Activated naive CD4-positive, alpha-beta T cell treated with anti-CD3 and anti-CD28 coated beads, Interleukin-2, amount 50 U/mL, for 24 hours (primary cell): ENCODE measurements at regions not wholly inside any gene's neighbourhood (a gene's known extent, or its start where the extent isn't known, plus 50 kb on each side); places are given as distances from the start of the nearest gene placed in this dataset.
"Not testable (repeated sequence)": the region's sequence is repeated elsewhere in the genome, so short reads cannot be mapped to it uniquely, and the experiment has no call there.

Experiments
- H3K27ac Mint-ChIP-seq: one replicate; pipeline ENCODE4 v1.8.0; 2021; ENCODE audit warnings: mild to moderate bottlenecking, mixed read lengths
- H3K27me3 Mint-ChIP-seq: one replicate; pipeline ENCODE4 v1.8.0; 2021; ENCODE audit warnings: mixed read lengths
- H3K36me3 Mint-ChIP-seq: one replicate; pipeline ENCODE4 v1.8.0; 2021; ENCODE audit warnings: mixed read lengths
- H3K4me1 Mint-ChIP-seq: one replicate; pipeline ENCODE4 v1.8.0; 2021; ENCODE audit warnings: mixed read lengths
- H3K4me3 Mint-ChIP-seq: one replicate; pipeline ENCODE4 v1.8.0; 2021; ENCODE audit warnings: mild to moderate bottlenecking, mixed read lengths
- H3K9me3 Mint-ChIP-seq: one replicate; pipeline ENCODE4 v1.8.0; 2021; ENCODE audit warnings: mixed read lengths

DNA sequence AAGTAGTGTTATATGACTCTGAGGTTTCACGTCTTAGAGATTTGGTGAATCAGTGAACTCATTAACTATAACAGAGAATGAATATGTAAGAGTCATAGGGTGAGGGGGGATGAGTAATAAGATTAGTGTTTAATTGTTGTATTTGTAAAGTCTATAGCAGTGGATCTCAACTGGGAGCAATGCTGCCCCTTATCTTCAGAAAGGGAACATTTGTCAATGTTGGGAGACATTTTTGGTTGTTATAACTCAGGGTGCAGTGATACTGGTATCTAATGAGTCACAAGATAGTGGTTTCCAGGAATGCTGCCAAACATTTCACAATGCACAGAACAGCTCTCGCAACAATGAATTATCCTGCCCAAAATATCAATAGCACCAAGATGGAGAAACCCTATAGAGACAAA is 1193.7 kb downstream of the GALC start:
- Mint-ChIP-seq H3K27ac (no peak overlapping the region), H3K4me1 (no peaks in the 10 kb centered on the region), H3K27me3 (no peaks in the 10 kb centered on the region), H3K36me3 (no peaks in the 10 kb centered on the region), H3K9me3 (no peaks in the 10 kb centered on the region), H3K4me3 (no peak overlapping the region)

DNA sequence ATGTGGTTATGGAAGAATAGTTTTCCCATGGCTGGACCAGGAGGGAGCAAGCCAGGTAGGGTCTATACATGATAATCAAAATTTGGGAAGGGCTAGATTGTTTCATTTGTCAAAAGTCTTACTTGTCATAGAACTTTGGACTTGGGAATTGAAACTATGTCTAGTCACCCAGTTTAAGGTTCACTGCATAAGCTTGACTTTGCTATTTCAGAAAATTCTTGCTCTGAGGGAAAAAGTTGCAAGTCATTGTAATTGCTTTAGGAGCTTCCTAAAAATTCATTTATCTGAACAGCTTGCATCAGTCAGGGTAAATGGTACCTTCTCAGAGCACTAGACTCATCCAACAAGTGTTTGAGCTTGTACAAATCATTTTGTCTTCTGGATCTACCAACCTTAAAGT is 1194.7 kb downstream of the GALC start:
- Mint-ChIP-seq H3K4me1 (no peaks in the 10 kb centered on the region), H3K36me3 (no peaks in the 10 kb centered on the region), H3K27ac (no peak overlapping the region), H3K4me3 (no peak overlapping the region), H3K27me3 (no peaks in the 10 kb centered on the region), H3K9me3 (peaks cover 1% of the 10 kb centered on the region)

DNA sequence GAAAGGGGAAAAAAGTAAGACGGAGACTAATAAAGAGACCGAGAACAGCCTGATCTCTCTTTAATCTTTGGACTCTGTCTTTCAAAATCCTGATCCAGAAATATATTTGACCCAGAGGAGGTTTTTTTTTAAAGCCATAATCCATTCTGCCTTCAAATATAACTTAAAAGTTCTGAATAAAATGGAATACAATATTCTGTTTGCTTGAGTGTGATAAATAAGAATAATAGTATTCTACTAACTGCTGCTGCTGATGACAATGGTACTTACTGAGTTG is 1196.0 kb downstream of the GALC start:
- no peak overlapping the region for H3K4me3 Mint-ChIP-seq
- H3K27me3 Mint-ChIP-seq: no peaks in the 10 kb centered on the region
- H3K4me1 Mint-ChIP-seq: no peaks in the 10 kb centered on the region
- no peak overlapping the region for H3K27ac Mint-ChIP-seq
- no peaks in the 10 kb centered on the region for H3K36me3 Mint-ChIP-seq
- H3K9me3 Mint-ChIP-seq: peaks cover 5% of the 10 kb centered on the region

DNA sequence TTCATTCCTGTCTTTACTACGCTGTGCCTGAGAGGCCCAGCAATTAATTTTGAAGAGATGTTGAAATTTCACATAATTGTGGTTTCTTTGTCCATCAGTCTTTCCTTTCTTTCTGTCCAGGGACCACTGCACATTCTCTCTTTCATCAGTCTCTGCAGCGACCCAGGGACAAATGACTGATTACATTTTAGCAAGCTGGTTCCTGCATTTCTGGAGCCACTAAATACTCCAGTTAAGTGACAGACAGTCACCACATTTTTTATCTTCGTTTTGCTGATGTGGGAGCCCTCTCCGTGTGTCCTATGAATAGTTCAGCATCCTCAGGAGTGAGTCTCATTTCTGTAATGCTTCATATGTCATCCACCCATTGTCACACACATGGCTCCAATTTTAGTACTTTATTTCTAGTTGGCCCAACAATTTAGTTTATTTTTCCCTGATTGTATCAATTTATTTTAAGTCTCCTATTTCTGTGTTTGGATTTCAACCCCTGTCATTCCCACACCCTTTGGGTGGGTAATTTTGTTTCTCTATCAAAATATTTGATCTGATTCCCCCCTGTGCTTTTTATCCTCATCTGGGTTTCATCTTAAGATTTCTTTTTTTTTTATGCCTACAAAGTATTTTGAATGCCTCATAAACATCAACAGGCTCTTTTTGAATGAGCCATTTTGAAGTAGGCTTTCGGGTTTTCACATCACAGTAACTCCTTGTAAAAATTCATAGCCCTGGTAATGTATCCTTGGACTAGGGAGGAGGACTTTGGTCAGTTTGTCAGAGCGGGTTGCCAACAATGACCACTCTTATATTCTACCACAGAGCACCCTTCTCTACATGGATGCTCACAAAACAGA is 1196.5 kb downstream of the GALC start:
- H3K36me3 Mint-ChIP-seq: no peaks in the 10 kb centered on the region
- no peak overlapping the region for H3K4me3 Mint-ChIP-seq
- H3K27me3 Mint-ChIP-seq: no peaks in the 10 kb centered on the region
- H3K4me1 Mint-ChIP-seq: no peaks in the 10 kb centered on the region
- H3K27ac Mint-ChIP-seq: no peak overlapping the region
- peaks cover 6% of the 10 kb centered on the region for H3K9me3 Mint-ChIP-seq

DNA sequence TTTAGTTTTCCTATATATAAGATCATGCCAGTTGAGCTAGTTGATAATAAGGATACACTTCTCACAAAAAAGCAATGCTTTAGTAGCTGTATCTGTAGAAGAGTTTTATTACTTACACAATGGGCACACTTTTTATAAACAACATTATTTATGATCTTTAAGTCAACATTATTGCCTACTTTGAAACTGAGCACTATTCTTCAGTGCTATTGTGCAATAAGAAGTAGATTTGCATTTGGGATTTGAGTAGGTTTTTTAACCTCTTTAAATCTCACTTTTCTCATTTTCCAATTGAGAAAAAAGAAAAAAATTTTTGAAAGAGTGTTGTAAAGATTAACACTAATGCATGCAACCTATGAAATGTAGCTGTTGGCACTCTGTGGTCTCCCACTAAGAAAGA is 1198.3 kb downstream of the GALC start:
- Mint-ChIP-seq H3K9me3 (peaks cover 10% of the 10 kb centered on the region), H3K36me3 (no peaks in the 10 kb centered on the region), H3K27me3 (no peaks in the 10 kb centered on the region), H3K27ac (no peak overlapping the region), H3K4me1 (no peaks in the 10 kb centered on the region), H3K4me3 (no peak overlapping the region)

DNA sequence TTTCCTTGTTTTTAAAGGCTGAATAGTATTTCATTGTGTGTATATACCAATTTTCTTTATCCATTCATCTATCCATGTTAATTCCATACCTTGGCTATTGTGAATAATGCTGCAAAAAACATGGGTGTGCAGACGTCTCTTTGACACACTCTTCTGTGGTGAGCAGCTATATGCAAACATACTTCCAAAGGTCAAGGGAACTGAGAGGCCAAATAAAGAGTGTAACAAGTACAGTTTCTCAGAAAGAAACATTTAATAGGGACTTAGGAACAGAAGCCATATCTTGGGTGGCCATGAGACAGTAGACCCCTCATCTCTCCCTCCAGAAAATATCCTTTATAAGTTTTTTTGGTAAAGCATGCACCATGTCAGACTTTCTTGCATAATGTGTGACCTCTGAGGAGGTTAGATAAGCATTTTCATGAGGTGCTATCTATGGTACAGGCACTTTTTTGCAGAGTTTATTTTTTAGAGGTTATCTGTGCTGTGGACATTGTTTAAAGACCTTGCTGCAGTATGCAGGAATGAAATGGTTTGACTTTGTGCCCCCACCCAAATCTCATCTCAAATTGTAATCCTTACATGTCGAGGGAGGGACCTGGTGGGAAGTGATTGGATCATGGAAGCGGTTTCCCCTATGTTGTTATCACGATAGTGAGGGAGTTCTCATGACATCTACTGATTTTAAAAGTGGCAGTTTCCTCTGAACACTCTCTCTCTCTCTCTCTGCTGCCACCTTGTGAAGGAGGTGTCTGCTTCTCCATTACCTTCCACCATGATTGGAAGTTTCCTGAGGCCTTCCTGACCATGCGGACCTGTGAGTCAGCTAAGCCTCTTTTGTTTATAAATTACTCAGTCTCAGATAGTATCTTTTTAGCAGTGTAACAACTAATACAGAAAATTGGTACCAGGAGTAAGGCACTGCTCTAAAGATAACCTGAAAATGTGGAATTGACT is 1202.3 kb downstream of the GALC start:
- no peaks in the 10 kb centered on the region for H3K27me3 Mint-ChIP-seq
- no peaks in the 10 kb centered on the region for H3K36me3 Mint-ChIP-seq
- H3K4me1 Mint-ChIP-seq: no peaks in the 10 kb centered on the region
- no peak overlapping the region for H3K4me3 Mint-ChIP-seq
- peaks cover 10% of the 10 kb centered on the region for H3K9me3 Mint-ChIP-seq
- H3K27ac Mint-ChIP-seq: no peak overlapping the region

DNA sequence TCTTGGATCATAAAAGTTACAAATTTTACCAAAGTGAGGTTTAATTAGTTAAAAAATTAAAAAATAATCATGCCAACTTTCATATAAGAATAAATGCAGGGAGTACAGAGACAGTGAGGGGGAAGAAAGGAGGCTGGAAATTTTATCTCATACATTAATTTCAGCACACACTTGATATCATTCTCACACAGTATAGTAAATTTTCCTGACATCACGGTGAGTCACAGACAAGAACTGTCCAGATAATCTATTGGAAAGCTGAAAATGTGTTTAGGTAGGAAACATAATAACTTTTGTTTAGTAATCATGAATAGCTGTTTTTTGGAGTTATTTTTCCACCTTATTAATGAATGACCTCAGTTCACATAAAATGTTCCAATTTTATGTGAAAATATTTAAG is 1204.8 kb downstream of the GALC start:
- H3K27me3 Mint-ChIP-seq: no peaks in the 10 kb centered on the region
- H3K4me1 Mint-ChIP-seq: no peaks in the 10 kb centered on the region
- H3K27ac Mint-ChIP-seq: no peak overlapping the region
- no peaks in the 10 kb centered on the region for H3K36me3 Mint-ChIP-seq
- H3K4me3 Mint-ChIP-seq: no peak overlapping the region
- peaks cover 8% of the 10 kb centered on the region for H3K9me3 Mint-ChIP-seq

DNA sequence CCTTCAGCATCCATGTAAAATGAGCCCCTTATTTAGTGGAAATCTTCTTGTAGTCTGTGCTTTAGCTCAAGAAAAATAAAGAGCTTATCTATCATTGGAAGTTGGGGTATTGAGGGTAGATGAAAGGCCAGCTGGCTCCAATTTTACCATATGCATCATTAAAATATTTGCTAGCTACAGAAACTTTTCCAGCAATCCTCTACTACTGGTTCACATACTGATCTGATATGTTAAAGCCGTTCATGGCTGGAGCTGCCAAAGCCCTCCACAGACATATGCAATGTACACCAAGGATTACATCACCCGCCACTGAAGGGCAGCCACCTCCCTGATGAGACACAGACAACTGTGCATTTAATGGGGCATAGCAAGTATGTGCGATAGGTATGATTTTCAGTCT is 1205.3 kb downstream of the GALC start:
- peaks cover 5% of the 10 kb centered on the region for H3K9me3 Mint-ChIP-seq
- H3K4me3 Mint-ChIP-seq: no peak overlapping the region
- H3K36me3 Mint-ChIP-seq: no peaks in the 10 kb centered on the region
- H3K27ac Mint-ChIP-seq: no peak overlapping the region
- no peaks in the 10 kb centered on the region for H3K27me3 Mint-ChIP-seq
- no peaks in the 10 kb centered on the region for H3K4me1 Mint-ChIP-seq

DNA sequence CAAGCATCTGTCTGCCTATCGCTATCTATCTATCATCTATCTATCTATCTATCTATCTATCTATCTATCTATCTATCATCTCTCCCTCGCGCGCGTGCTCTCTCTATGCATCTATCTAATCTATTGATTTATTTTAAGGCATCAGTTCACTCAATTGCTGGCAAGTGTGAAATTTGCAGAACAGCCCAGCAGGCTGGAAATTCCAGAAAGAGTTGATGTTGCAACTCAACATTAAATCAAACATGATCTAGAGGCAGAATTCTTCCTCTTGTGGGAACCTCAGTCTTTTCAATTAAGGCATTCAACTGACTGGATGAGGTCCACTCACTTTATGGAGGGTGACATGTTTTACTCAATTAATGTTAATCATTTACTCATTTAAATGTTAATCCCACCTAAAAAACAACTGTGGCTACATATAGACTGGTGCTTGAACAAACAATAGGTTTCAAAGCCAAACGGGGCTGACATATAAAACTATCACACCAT is 1210.8 kb downstream of the GALC start:
- Mint-ChIP-seq H3K36me3 (no peaks in the 10 kb centered on the region), H3K4me3 (no peak overlapping the region), H3K27ac (no peak overlapping the region), H3K4me1 (no peaks in the 10 kb centered on the region), H3K9me3 (peaks cover 6% of the 10 kb centered on the region), H3K27me3 (no peaks in the 10 kb centered on the region)

DNA sequence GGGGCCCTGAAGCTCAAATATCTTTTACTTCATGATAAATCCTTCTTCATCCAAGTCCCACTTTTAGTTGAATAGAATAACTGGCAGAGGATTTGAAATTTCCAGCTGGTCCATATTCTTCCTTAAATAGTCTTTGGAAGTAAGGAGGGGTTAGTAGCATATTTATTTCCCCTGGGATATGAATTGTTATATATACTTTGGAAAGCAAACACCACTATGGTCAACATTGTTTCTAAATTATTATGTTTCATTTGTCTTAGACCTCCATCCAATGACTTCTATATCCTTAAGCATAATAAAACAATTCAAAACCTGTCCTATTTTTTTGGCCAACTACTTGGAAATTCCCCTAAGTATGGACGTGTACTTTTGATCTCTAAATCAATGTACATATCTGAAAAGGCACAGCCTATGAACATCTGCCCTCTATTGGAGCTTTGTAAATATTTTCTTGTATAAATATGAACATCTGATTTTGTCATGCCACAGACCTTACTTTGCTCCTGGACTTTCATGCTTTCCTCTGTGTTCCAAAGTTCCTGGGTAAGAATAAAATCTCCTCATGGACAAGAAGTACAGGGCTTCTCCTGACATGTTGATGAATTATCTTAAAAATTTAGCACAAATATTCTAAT is 1212.0 kb downstream of the GALC start:
- Mint-ChIP-seq H3K4me1 (no peaks in the 10 kb centered on the region), H3K9me3 (peaks cover 6% of the 10 kb centered on the region), H3K4me3 (no peak overlapping the region), H3K36me3 (no peaks in the 10 kb centered on the region), H3K27me3 (no peaks in the 10 kb centered on the region), H3K27ac (no peak overlapping the region)

DNA sequence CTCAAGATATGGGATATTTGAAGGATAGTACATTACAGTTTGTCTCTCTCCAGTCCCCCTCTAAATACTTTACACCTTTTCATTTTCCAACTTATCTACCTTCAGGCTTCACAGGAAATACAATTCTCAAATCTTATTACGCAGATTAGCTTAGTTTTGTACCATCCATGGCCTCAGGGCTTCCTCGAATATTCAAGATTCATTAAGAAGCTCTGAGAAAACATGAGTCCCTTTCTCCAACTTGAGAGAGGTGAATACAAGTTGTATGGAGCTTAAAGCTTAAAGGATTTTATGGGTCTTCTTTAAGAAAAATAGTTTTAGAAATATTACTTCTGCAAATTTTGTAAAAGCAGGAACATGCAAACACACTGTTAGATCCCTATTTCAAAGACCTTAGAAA is 1212.5 kb downstream of the GALC start:
- Mint-ChIP-seq H3K4me3 (no peak overlapping the region), H3K27ac (no peak overlapping the region), H3K27me3 (no peaks in the 10 kb centered on the region), H3K4me1 (no peaks in the 10 kb centered on the region), H3K9me3 (peaks cover 6% of the 10 kb centered on the region), H3K36me3 (no peaks in the 10 kb centered on the region)

DNA sequence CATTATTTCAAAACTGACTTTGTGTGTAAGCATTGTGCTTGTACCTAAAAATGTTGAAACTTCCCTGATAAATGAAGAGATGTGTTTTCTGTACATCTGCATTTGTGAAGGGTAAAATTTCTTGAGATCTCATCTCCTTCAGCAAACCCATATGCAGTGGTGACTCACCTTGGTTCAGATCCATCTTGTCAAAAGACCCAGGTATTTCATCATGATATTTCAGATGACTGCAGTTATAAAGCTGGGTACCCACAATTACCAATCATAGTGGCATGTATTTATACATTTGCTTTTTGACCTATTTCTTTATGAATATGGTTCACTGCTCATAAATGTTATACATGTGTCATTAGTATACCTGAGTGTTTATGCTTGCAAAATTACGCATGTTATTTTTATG is 1213.6 kb downstream of the GALC start:
- no peak overlapping the region for H3K4me3 Mint-ChIP-seq
- H3K4me1 Mint-ChIP-seq: no peaks in the 10 kb centered on the region
- H3K27me3 Mint-ChIP-seq: no peaks in the 10 kb centered on the region
- H3K36me3 Mint-ChIP-seq: no peaks in the 10 kb centered on the region
- peaks cover 9% of the 10 kb centered on the region for H3K9me3 Mint-ChIP-seq
- no peak overlapping the region for H3K27ac Mint-ChIP-seq

DNA sequence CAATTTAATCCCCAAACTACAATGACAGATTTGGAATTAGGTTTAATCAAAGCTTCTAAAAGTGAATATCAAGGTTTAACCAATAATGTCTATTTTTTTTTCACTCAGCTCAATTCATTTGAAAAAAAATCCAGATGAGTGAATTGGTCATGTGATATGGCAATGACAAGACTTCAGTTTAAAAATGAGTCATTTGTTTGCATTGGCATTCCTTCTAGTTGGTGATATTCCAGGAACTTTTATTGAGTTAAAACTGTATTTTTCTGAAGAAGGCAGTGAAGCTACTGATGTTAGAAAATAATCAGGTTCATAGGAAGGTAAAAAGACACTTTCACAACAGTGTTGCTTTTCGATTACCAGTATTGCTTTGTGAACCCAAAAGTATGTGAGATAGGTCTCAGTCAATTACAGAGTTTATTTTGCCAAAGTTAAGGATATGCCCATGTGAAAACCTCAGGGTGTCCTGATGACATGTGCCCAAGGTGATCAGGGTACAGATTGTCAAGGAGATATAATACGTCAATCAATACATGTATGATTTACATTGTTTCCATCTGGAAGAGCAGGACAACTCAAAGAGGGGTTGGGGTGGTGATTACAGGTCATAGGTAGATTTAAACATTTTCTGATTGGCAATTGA is 1214.9 kb downstream of the GALC start:
- no peak overlapping the region for H3K27ac Mint-ChIP-seq
- H3K27me3 Mint-ChIP-seq: no peaks in the 10 kb centered on the region
- no peaks in the 10 kb centered on the region for H3K36me3 Mint-ChIP-seq
- no peak overlapping the region for H3K4me3 Mint-ChIP-seq
- H3K4me1 Mint-ChIP-seq: no peaks in the 10 kb centered on the region
- peaks cover 11% of the 10 kb centered on the region for H3K9me3 Mint-ChIP-seq

DNA sequence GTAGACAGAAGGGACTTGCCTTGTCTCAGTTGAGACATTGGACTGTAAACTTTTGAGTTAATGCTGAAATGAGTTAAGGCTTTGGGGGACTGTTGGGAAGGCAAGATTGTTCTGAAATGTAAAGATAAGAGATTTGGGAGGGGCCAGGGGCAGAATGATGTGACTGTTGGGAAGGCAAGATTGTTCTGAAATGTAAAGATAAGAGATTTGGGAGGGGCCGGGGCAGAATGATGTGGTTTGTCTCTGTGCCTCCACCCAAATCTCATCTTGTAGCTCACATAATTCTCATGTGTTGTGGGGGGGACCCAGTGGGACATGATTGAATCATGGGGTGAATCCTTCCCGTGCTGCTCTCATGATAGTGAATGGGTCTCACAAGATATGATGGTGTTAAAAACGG is 1217.1 kb downstream of the GALC start:
- not testable (repeated sequence) for H3K27me3 Mint-ChIP-seq, H3K27ac Mint-ChIP-seq, H3K4me3 Mint-ChIP-seq, H3K4me1 Mint-ChIP-seq, H3K36me3 Mint-ChIP-seq
- H3K9me3 Mint-ChIP-seq: peaks cover 11% of the 10 kb centered on the region

DNA sequence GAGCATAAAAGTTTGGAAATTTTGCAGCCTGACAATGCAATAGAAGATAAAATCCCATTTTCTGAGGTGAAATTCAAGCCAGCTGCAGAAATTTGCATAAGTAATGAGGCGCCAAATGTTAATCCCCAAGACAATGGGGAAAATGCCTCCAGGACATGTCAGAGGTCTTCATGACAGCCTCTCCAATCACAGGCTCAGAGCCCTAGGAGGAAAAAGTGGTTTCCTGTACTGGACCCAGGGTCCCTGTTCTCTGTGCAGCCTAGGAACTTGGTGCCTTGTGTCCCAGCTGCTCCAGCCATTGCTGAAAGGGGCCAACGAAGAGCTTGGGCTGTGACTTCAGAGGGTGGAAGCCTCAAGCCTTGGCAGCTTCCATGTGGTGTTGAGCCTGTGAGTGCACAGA is 1218.1 kb downstream of the GALC start:
- peaks cover 5% of the 10 kb centered on the region for H3K9me3 Mint-ChIP-seq
- no peaks in the 10 kb centered on the region for H3K36me3 Mint-ChIP-seq
- H3K4me1 Mint-ChIP-seq: no peaks in the 10 kb centered on the region
- H3K27ac Mint-ChIP-seq: no peak overlapping the region
- H3K4me3 Mint-ChIP-seq: no peak overlapping the region
- H3K27me3 Mint-ChIP-seq: no peaks in the 10 kb centered on the region
